HepG2 (cell line): ENCODE measurements at regions not wholly inside any gene's neighbourhood (a gene's known extent, or its start where the extent isn't known, plus 50 kb on each side); places are given as distances from the start of the nearest gene placed in this dataset.

Source experiments
- ATAC-seq: fragments of 200-7000 bp; cut with Tn5 transposase; 3 replicates; pipeline ENCODE4 v1.9.1; 2020; ENCODE audit warnings: mild to moderate bottlenecking, moderate library complexity
- BruUV-seq: library from RNA; stranded (reverse); fragments of 400-500 nt; replicated peaks from 2 replicates; lab custom pipeline; 2021; lab: Mats Ljungman, UMichigan
- CTCF ChIA-PET: fragments of 300-600 bp; formaldehyde crosslinking; extraction: SDS; loops from one replicate; lab custom pipeline; 2021; ENCODE audit warnings: low total read pairs, inconsistent platforms, low intra/inter-chr PET ratio; lab: Yijun Ruan, JAX
- POLR2A ChIA-PET: fragments of 350-600 bp; sonication (Branson Sonifier 250); formaldehyde crosslinking; loops from one replicate; lab custom pipeline; 2020; ENCODE audit warnings: antibody characterized with exemption, inconsistent platforms; lab: Yijun Ruan, JAX
- DNase-seq: peaks from one replicate; pipeline ENCODE4 v3.0.0-alpha.2; 2015; ENCODE audit warnings: low spot score
- FAIRE-seq: peaks from 3 replicates; lab custom pipeline; 2011; peaks lifted over from hg19 to GRCh38; lab: Jason Lieb, UNC
- H2AFZ ChIP-seq: one replicate; pipeline ENCODE4 v1.6.1; 2011; ENCODE audit warnings: low read length, inconsistent platforms
- H3K27ac ChIP-seq: fragments of 300-600 bp; 3 replicates; pipeline ENCODE4 v1.8.0; 2011; ENCODE audit warnings: mixed run types, mild to moderate bottlenecking, mixed read lengths, low read length, inconsistent platforms; ENCODE audit not compliant: insufficient read depth; ENCODE audit errors: extremely low read length
- H3K27me3 ChIP-seq, 2 experiments: fragments of 200-600 bp in 1 of 2; 2 replicates in 1 of 2; 3 replicates in 1 of 2; pipeline versions ENCODE4 v1.6.0 to v1.8.0; 2011; ENCODE audit warnings: low read length in 2 of 2, mild to moderate bottlenecking in 2 of 2, moderate library complexity in 2 of 2, inconsistent platforms in 1 of 2; ENCODE audit not compliant: insufficient read depth in 2 of 2, control insufficient read depth in 1 of 2
- H3K36me3 ChIP-seq, 2 experiments: fragments of 200-600 bp in 1 of 2; replicated peaks in 1 of 2; 2 replicates in 1 of 2; 3 replicates in 1 of 2; pipeline versions ENCODE4 v1.5.1 to v1.8.0; 2011; ENCODE audit warnings: low read length in 2 of 2, inconsistent platforms in 1 of 2; ENCODE audit not compliant: insufficient read depth in 2 of 2, control insufficient read depth in 1 of 2
- H3K4me1 ChIP-seq: 2 replicates; pipeline ENCODE4 v1.5.1; 2012; ENCODE audit warnings: low read length, inconsistent platforms; ENCODE audit not compliant: insufficient read depth
- H3K4me2 ChIP-seq: 2 replicates; pipeline ENCODE4 v1.6.0; 2011; ENCODE audit warnings: low read depth, low read length, inconsistent platforms
- H3K4me3 ChIP-seq, 3 experiments: fragments of 200-600 bp in 1 of 3; sonication (generic), shearing (Covaris generic) in 1 of 3; replicated peaks in 1 of 3; 2 replicates each; pipeline ENCODE4 v1.5.1; 2011 to 2016; ENCODE audit warnings: low read length in 3 of 3, inconsistent platforms in 2 of 3, low read depth in 2 of 3, mild to moderate bottlenecking in 2 of 3, control low read depth in 1 of 3, mixed read lengths in 1 of 3; ENCODE audit not compliant: insufficient read depth in 1 of 3
- H3K79me2 ChIP-seq: one replicate; pipeline ENCODE4 v1.6.1; 2011; ENCODE audit warnings: low read length, inconsistent platforms; ENCODE audit not compliant: insufficient read depth
- H3K9ac ChIP-seq: 2 replicates; pipeline ENCODE4 v1.6.0; 2011; ENCODE audit warnings: mild to moderate bottlenecking, low read depth, low read length, inconsistent platforms; ENCODE audit not compliant: insufficient read depth
- H3K9me3 ChIP-seq: 2 replicates; pipeline ENCODE4 v1.5.1; 2012; ENCODE audit warnings: mild to moderate bottlenecking, low read length
- H4K20me1 ChIP-seq: 2 replicates; pipeline ENCODE4 v1.6.0; 2011; ENCODE audit warnings: inconsistent platforms, mild to moderate bottlenecking, low read length, moderate library complexity; ENCODE audit not compliant: insufficient read depth
- HMGXB4 ChIP-seq, 2 experiments: sonication (generic) in 1 of 2; formaldehyde crosslinking in 1 of 2; IDR thresholded peaks; 2 replicates each; pipeline versions ENCODE4 v1.4.0 to v1.6.1; 2018 to 2020; ENCODE audit warnings: missing genetic modification reagents in 2 of 2, borderline replicate concordance in 1 of 2, low read depth in 1 of 2, mild to moderate bottlenecking in 1 of 2, missing biosample characterization in 1 of 2
- XRCC5 ChIP-seq: fragments of 200-400 bp; formaldehyde crosslinking; optimal IDR thresholded peaks from 2 replicates; pipeline ENCODE3; 2017; ENCODE audit warnings: mild to moderate bottlenecking, low read length
- ZNF281 ChIP-seq: sonication (generic); formaldehyde crosslinking; IDR thresholded peaks from 2 replicates; pipeline ENCODE4 v1.4.0; 2020; ENCODE audit warnings: missing genetic modification reagents, borderline replicate concordance
- ZNF550 ChIP-seq: sonication (generic); formaldehyde crosslinking; IDR thresholded peaks from 2 replicates; pipeline ENCODE4 v1.4.0; 2020; ENCODE audit warnings: mild to moderate bottlenecking, missing genetic modification reagents, borderline replicate concordance
- ZNF607 ChIP-seq: sonication (generic); formaldehyde crosslinking; IDR thresholded peaks from 2 replicates; pipeline ENCODE4 v1.5.1; 2020; ENCODE audit warnings: missing genetic modification reagents, mild to moderate bottlenecking, borderline replicate concordance
- ZNF781 ChIP-seq: sonication (generic); formaldehyde crosslinking; IDR thresholded peaks from 2 replicates; pipeline ENCODE4 v1.5.1; 2020; ENCODE audit warnings: borderline replicate concordance, mild to moderate bottlenecking, missing genetic modification reagents; ENCODE audit errors: not compliant biosample characterization
- WGBS: methylation state at CpG from one replicate; pipeline ENCODE4 v1.1.6; 2017; ENCODE audit warnings: low lambda C conversion rate; 5-methylcytosine and 5-hydroxymethylcytosine counted together
- in situ Hi-C: cut with HindIII; loops from 2 replicates; pipeline ENCODE4 v1.10.0; 2017; ENCODE audit warnings: low pct_unique_long_range_greater_than_20kb; ENCODE audit not compliant: extremely low pct_ligation_motif_present
- intact Hi-C: fragments of 100-400 bp; cut with micrococcal nuclease; formaldehyde crosslinking; loops from one replicate; pipeline ENCODE4 v1.10.0; 2022; ENCODE audit not compliant: unreplicated experiment
- TF ChIP-seq, protein P1 (sequence below): sonication (generic); formaldehyde crosslinking; IDR thresholded peaks from 2 replicates; pipeline ENCODE4 v1.4.0; 2020; ENCODE audit warnings: missing genetic modification reagents

DNA sequence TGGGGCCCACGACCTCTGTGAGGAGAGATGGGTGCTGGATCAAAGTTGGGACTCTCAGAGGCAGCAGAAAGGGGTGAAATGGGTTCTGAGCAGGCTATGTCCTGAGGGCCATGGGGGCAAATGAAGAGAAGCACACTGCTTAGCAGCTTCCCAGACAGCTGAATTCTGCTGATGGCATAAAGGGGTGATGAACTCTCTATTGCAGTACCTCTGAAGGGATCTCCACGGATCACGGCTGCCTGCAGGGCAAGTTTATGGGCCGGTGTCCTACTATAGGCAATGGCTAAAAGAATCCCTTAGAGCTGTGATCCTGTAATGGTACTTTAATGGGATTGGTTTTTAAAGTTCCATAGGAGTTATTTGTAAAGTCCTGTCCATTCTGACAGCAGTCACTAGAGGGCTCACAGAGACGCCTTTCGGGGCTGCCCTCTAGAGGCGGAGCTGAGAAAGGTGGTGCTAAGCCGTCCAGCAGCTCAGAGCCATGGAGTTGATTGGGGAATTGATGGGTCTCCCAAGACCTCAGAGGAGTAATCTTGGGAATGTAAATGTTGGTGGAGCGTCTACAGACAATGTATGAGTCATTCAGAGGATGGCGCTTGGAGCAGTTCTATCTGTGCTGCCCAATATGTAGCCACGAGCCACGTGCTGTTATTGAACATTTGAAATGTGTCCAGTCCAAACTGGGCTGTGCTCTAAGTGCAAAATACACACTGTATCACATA, 287.3 kb downstream of the COG6 start (continued):
- TF ChIP-seq, protein P1, sequence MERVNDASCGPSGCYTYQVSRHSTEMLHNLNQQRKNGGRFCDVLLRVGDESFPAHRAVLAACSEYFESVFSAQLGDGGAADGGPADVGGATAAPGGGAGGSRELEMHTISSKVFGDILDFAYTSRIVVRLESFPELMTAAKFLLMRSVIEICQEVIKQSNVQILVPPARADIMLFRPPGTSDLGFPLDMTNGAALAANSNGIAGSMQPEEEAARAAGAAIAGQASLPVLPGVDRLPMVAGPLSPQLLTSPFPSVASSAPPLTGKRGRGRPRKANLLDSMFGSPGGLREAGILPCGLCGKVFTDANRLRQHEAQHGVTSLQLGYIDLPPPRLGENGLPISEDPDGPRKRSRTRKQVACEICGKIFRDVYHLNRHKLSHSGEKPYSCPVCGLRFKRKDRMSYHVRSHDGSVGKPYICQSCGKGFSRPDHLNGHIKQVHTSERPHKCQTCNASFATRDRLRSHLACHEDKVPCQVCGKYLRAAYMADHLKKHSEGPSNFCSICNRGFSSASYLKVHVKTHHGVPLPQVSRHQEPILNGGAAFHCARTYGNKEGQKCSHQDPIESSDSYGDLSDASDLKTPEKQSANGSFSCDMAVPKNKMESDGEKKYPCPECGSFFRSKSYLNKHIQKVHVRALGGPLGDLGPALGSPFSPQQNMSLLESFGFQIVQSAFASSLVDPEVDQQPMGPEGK = no peak
- TF ChIP-seq ZNF550 = no peak
- TF ChIP-seq ZNF607 = no peak
- peak; percentile 91 for TF ChIP-seq XRCC5
- TF ChIP-seq HMGXB4 (CRISPR knock-in tag; IDR thresholded peaks at IDR 0.05; ENCODE audit: borderline replicate concordance in 1 of 2, low read depth in 1 of 2) = peak; percentile 50 to 67; a peak in 2 of 4 replicates

- H3K79me2 ChIP-seq = no peaks in the 10 kb centered on the region
- in situ Hi-C loops = loop anchor here (5.0 kb wide), 1 partner anchor 739 kb away; no protein-coding TSS in a partner anchor
- no peak for DNase-seq
- CTCF ChIA-PET = interaction anchor here (1.3 to 4.4 kb wide), 3 partner anchors 739 to 834 kb away, joined by 3 to 32 read pairs (median 6); no protein-coding TSS in a partner anchor
- H2AFZ ChIP-seq = no peak overlapping the region
- no peak overlapping the region for H3K4me3 ChIP-seq
- H3K27ac ChIP-seq = no peak overlapping the region
- H3K36me3 ChIP-seq = no peaks in the 10 kb centered on the region
- intact Hi-C loops = loop anchor here (2.0 to 10.0 kb wide), 3 partner anchors 119 to 833 kb away; no protein-coding TSS in a partner anchor
- no peaks in the 10 kb centered on the region for H3K9me3 ChIP-seq
- no peak for FAIRE-seq
- POLR2A ChIA-PET = no interaction called here
- TF ChIP-seq ZNF781 (CRISPR knock-in tag) = no peak
- TF ChIP-seq ZNF281 (CRISPR knock-in tag) = no peak
- WGBS = 25% methylated on average over 6 of the region's 6 CpGs
- H3K27me3 ChIP-seq = no peaks in the 10 kb centered on the region; a peak in 1 of 5 replicates
- no peaks in the 10 kb centered on the region for H3K4me1 ChIP-seq
- H3K4me2 ChIP-seq = no peak overlapping the region
- H3K9ac ChIP-seq = no peak overlapping the region
- H4K20me1 ChIP-seq = no peaks in the 10 kb centered on the region
- no peak for ATAC-seq
- no TSS peak for BruUV-seq
Observed at GRCh38 chr13:39943711-39944110, 288.2 kb downstream of the COG6 start.
